GM12801 (cell line): ENCODE measurements at regions not wholly inside any gene's neighbourhood (a gene's known extent, or its start where the extent isn't known, plus 50 kb on each side); places are given as distances from the start of the nearest gene placed in this dataset.

ENCODE experiments used
- CTCF ChIP-seq: IDR thresholded peaks from one replicate; pipeline ENCODE4 v1.5.1; 2011; ENCODE audit warnings: control low read depth; ENCODE audit not compliant: insufficient read length; ENCODE audit errors: extremely low read depth

GRCh38 chr9:105978826-105979225, 284.5 kb downstream of the TMEM38B start:
- no peak for TF ChIP-seq CTCF

- TF ChIP-seq CTCF: no peak
Measured at GRCh38 chr9:105979290-105979689, 284.9 kb downstream of the TMEM38B start.

- no peak for TF ChIP-seq CTCF
Measured at GRCh38 chr9:105984714-105985113, 290.4 kb downstream of the TMEM38B start.

GRCh38 chr9:105993116-105993854, 298.9 kb downstream of the TMEM38B start:
- TF ChIP-seq CTCF: no peak

- TF ChIP-seq CTCF: no peak
Measured at GRCh38 chr9:105993921-105994715, 299.8 kb downstream of the TMEM38B start.

- no peak for TF ChIP-seq CTCF
Measured at GRCh38 chr9:105994970-105995369, 300.6 kb downstream of the TMEM38B start.

GRCh38 chr9:106017198-106017740, 322.9 kb downstream of the TMEM38B start:
- no peak for TF ChIP-seq CTCF
